Neural cell (in vitro differentiated cells): ENCODE measurements at regions not wholly inside any gene's neighbourhood (a gene's known extent, or its start where the extent isn't known, plus 50 kb on each side); places are given as distances from the start of the nearest gene placed in this dataset.

ENCODE experiments used
- EZH2 ChIP-seq: fragments of 200-600, 300-800 bp; shearing (Covaris generic), sonication (generic); IDR thresholded peaks from 2 replicates; pipeline ENCODE4 v1.6.1; 2014; ENCODE audit warnings: antibody characterized with exemption, low read length, borderline replicate concordance, mild to moderate bottlenecking; ENCODE audit not compliant: insufficient read depth, poor library complexity, severe bottlenecking
- SMC3 ChIP-seq: fragments of 450-650 bp; conservative IDR thresholded peaks from 2 replicates; pipeline ENCODE4 v1.6.1; 2014; ENCODE audit warnings: antibody characterized with exemption, mild to moderate bottlenecking, moderate library complexity; ENCODE audit not compliant: poor library complexity

- no peak for TF ChIP-seq EZH2
- TF ChIP-seq SMC3: peak; percentile 22
Observed at GRCh38 chr12:91620992-91621391, 438.4 kb upstream of the DCN start.
